Vagina (tissue), 2 donors: ENCODE measurements at regions not wholly inside any gene's neighbourhood (a gene's known extent, or its start where the extent isn't known, plus 50 kb on each side); places are given as distances from the start of the nearest gene placed in this dataset.

Source experiments
- POLR2AphosphoS5 ChIP-seq, 2 donors: sonication (generic); formaldehyde crosslinking; IDR thresholded peaks; one replicate each; pipeline ENCODE4 v1.9.0; 2017; ENCODE audit warnings: antibody characterized with exemption in 2 of 2, mild to moderate bottlenecking in 2 of 2, low read depth in 1 of 2; ENCODE audit not compliant: insufficient read depth in 1 of 2
- TF ChIP-seq, protein P1 (sequence below), 3 experiments: fragments of 450-650 bp in 2 of 3; fragments of 200-600 bp in 1 of 3; sonication (generic) in 1 of 3; IDR thresholded peaks; one replicate each; pipeline ENCODE4 v1.5.1; 2017 to 2019; ENCODE audit warnings: antibody characterized with exemption in 3 of 3, mild to moderate bottlenecking in 2 of 3, moderate library complexity in 2 of 3

DNA sequence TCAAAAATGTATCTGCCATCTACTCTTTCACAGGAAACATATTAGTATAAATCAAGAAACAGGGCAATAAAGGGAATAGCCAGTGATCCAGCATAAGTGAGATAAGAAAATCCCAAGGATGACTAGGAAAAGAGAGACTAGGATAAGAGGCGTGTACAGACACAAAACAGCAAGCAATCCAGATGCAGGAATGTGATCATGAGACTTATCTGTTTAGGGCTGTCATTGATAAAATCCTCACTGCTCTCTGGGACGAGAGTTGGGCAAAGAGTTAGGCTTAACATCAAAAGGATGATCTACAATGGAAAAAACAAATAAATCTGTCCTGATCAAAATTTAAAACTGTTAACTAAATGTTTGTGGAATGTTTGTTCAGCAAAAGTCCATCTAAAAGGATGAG is 1156.8 kb upstream of the C9orf72 start:
- TF ChIP-seq POLR2AphosphoS5 (IDR thresholded peaks at IDR 0.05; ENCODE audit: insufficient read depth in 1 of 2, low read depth in 1 of 2): no peak
- TF ChIP-seq, protein P1, sequence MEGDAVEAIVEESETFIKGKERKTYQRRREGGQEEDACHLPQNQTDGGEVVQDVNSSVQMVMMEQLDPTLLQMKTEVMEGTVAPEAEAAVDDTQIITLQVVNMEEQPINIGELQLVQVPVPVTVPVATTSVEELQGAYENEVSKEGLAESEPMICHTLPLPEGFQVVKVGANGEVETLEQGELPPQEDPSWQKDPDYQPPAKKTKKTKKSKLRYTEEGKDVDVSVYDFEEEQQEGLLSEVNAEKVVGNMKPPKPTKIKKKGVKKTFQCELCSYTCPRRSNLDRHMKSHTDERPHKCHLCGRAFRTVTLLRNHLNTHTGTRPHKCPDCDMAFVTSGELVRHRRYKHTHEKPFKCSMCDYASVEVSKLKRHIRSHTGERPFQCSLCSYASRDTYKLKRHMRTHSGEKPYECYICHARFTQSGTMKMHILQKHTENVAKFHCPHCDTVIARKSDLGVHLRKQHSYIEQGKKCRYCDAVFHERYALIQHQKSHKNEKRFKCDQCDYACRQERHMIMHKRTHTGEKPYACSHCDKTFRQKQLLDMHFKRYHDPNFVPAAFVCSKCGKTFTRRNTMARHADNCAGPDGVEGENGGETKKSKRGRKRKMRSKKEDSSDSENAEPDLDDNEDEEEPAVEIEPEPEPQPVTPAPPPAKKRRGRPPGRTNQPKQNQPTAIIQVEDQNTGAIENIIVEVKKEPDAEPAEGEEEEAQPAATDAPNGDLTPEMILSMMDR (IDR thresholded peaks at IDR 0.05): no peak
